OCI-LY7 (cell line): ENCODE measurements at regions not wholly inside any gene's neighbourhood (a gene's known extent, or its start where the extent isn't known, plus 50 kb on each side); places are given as distances from the start of the nearest gene placed in this dataset.

Source experiments
- EZH2phosphoT487 ChIP-seq: fragments of 200-600 bp; sonication (generic); IDR thresholded peaks from 2 replicates; pipeline ENCODE4 v1.6.1; 2018; ENCODE audit warnings: low read depth, borderline replicate concordance, mild to moderate bottlenecking, mixed run types, antibody characterized with exemption, low read length, moderate library complexity, mixed read lengths
- TF ChIP-seq, protein P1 (sequence below): fragments of 200-600 bp; sonication (generic); conservative IDR thresholded peaks from 2 replicates; pipeline ENCODE4 v1.5.1; 2014; ENCODE audit warnings: mild to moderate bottlenecking, antibody characterized with exemption, low read length, moderate library complexity, mixed read lengths

- TF ChIP-seq, protein P1, sequence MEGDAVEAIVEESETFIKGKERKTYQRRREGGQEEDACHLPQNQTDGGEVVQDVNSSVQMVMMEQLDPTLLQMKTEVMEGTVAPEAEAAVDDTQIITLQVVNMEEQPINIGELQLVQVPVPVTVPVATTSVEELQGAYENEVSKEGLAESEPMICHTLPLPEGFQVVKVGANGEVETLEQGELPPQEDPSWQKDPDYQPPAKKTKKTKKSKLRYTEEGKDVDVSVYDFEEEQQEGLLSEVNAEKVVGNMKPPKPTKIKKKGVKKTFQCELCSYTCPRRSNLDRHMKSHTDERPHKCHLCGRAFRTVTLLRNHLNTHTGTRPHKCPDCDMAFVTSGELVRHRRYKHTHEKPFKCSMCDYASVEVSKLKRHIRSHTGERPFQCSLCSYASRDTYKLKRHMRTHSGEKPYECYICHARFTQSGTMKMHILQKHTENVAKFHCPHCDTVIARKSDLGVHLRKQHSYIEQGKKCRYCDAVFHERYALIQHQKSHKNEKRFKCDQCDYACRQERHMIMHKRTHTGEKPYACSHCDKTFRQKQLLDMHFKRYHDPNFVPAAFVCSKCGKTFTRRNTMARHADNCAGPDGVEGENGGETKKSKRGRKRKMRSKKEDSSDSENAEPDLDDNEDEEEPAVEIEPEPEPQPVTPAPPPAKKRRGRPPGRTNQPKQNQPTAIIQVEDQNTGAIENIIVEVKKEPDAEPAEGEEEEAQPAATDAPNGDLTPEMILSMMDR = no peak
- no peak for TF ChIP-seq EZH2phosphoT487
Measured at GRCh38 chr11:91178366-91178765, 955.5 kb upstream of the CHORDC1 start.
